ENCODE measurements at regions not wholly inside any gene's neighbourhood (a gene's known extent, or its start where the extent isn't known, plus 50 kb on each side); places are given as distances from the start of the nearest gene placed in this dataset.
"Not testable (repeated sequence)": the region's sequence is repeated elsewhere in the genome, so short reads cannot be mapped to it uniquely, and the experiment has no call there.

DNA sequence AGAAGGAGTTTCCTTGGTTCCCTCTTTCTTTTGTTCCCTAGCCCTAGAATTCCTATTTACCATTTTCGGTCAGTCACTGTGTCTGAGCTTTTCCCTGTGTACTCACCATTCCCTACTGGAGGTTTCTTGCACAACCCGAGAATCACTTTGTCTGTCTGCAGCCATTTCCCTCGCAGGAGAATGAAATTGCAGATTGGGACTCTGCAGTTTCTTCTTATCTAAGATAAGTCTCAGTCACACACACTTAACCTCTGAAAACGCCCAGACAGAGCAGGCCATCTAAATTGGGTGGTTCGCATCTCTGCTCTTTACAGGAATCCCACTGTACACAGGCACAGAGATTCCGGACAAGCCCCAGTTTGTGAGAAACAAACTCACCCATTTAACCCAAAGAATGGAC lies 58.6 kb upstream of the CNTNAP2 start:
- no peak for DNase-seq (ENCODE audit: low read depth)

DNA sequence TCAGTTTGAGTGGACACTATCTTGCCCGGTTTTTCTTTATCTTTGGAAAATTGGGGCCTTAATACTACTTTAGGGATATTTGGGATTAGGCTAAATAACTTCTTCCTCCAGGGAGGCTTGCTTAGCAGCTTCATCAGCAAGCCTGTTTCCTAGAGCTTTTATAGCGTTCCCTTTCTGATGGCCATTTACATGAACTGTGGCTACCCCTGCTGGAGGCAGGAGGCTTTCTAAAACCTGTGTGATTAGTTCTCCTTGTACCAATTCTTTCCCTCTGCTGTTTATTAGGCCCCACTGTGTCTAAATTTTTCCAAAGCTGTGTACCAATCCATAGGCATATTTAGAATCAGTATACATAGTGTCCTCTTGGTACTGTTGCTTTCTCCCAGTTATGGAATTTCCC lies 61.7 kb upstream of the CNTNAP2 start:
- no peak for DNase-seq (ENCODE audit: low read depth)

DNA sequence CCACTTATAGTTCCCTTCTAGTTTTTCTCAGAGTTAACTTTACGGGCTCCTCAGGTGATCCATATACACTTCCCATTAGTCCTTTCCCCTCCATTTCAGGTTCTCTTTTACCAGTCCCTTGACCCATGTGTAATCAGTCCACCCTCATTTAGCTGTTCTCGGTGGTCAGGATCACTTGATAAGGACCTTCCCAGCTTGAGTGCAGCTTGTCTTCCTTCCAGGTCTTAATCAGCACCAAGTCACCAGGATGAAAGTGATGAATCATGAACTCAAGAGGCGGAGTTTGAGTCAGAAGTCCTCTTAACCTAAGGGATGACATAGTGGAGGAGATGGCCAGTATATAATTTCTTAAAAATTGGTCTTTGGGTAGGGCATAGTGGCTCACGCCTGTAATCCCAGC lies 63.1 kb upstream of the CNTNAP2 start:
- DNase-seq (ENCODE audit: low read depth) = no peak

DNA sequence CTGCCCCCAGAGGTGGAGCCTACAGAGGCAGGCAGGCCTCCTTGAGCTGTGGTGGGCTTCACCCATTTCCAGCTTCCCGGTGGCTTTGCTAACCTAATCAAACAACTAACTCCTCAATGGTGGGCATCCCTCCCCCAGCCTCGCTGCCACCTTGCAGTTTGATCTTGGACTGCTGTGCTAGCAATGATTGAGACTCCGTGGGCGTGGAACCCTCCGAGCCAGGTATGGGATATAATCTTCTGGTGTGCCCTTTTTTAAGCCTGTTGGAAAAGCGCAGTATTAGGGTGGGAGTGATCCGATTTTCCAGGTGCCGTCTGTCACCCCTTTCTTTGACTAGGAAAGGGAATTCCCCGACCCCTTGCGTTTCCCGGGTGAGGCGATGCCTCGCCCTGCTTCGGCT lies 73.3 kb upstream of the CNTNAP2 start:
- DNase-seq (ENCODE audit: low read depth) = not testable (repeated sequence)

DNA sequence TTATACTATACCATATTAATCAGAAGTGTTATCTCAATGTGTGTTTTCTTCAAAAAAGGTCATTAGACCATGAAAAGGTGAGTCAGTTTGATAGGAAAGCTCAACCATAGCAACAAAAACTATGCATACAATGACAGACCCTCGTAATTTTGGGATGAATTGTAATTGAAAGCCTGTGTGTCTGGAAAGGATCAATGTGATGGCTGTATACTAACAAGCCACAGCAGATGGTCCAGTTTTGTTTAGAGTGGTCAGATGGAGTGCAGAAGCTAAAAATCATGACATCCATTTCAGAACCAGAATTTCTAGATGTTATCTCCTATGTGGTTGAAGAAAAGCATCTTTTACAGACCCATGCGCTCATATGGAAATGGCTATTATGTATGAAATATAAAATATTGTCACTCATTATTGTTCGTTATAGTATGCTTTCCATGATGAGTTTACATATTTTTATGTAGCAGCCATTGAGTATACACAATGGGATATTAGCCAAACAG lies 88.3 kb upstream of the CNTNAP2 start:
- DNase-seq (ENCODE audit: low read depth) = no peak

DNA sequence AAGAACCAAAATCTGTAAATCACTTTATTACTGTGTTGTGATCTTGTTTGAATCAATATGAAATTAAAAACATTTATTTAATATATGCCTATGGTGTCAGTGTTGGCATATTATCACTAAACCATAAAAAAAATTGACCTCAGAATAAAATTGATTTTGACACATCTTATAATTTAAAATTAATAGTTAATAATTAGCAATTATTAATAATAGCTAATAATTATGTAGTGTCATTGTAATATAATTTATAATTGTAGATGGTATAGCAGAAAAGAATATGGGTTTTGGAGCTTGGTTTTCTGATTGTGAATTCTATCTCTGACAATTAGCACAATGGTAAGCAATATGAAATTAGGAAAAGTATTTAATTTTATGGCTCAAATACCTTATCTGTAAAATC lies 89.4 kb upstream of the CNTNAP2 start:
- DNase-seq (ENCODE audit: low read depth) = no peak

DNA sequence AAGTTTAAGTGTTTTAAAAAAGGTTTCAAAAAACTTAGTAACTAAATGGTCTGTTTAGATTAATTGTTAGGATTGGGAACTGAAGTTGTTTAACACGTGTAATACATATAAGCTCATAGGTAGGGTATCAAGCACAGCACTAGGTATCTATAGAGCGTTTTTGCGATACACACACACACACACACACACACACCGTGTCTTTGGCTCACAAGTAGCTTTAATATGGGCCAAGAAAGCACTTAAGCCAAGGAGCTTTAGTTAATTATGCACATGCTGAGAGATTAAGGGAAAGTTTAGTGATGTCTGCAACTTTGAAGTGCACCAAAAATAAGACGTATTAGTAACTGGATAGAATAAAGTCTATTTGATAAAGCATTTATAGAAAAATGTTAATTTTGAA lies 93.8 kb upstream of the CNTNAP2 start:
- DNase-seq (ENCODE audit: low read depth) = no peak

DNA sequence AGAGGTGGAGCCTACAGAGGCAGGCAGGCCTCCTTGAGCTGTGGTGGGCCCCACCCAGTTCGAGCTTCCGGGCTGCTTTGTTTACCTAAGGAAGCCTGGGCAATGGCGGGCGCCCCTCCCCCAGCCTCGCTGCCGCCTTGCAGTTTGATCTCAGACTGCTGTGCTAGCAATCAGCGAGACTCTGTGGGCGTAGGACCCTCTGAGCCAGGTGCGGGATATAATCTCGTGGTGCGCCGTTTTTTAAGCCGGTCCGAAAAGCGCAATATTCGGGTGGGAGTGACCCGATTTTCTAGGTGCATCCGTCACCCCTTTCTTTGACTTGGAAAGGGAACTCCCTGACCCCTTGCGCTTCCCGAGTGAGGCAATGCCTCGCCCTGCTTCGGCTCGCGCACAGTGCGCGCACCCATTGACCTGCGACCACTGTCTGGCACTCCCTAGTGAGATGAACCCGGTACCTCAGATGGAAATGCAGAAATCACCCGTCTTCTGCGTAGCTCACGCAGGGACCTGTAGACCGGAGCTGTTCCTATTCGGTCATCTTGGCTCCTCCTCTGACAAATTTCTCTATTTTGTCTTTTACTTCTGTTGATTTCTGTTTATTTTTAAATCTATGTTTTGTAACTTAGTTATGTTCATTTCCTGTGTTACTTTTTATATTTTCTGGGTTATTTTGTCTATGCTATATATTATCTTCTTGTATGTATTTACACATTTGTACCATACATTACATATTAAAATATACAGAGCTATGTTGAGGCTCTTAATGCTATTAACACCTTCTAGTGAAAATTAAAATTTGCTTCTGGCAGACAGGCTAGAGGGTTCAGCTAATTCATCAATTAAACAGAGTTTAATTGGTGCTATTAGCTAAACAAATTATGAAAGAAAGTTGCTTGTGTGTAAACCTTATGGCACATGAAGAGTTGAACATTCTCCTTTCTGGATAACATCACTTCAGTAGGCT lies 97.3 kb upstream of the CNTNAP2 start:
- DNase-seq (ENCODE audit: low read depth) = not testable (repeated sequence)

DNA sequence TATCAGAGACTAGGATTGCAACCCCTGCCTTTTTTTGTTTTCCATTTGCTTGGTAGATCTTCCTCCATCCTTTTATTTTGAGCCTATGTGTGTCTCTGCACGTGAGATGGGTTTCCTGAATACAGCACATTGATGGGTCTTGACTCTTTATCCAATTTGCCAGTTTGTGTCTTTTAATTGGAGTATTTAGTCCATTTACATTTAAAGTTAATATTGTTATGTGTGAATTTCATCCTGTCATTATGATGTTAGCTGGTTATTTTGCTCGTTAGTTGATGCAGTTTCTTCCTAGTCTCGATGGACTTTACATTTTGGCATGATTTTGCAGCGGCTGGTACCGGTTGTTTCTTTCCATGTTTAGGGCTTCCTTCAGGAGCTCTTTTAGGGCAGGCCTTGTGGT lies 99.2 kb upstream of the CNTNAP2 start:
- DNase-seq (ENCODE audit: low read depth) = not testable (repeated sequence)

DNA sequence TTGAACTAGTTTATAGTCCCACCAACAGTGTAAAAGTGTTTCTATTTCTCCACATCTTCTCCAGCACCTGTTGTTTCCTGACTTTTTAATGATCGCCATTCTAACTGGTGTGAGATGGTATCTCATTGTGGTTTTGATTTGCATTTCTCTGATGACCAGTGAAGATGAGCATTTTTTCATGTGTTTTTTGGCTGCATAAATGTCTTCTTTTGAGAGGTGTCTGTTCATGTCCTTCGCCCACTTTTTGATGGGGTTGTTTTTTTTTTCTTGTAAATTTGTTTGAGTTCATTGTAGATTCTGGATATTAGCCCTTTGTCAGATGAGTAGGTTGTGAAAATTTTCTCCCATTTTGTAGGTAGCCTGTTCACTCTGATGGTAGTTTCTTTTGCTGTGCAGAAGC lies 102.4 kb upstream of the CNTNAP2 start:
- DNase-seq (ENCODE audit: low read depth) = not testable (repeated sequence)

DNA sequence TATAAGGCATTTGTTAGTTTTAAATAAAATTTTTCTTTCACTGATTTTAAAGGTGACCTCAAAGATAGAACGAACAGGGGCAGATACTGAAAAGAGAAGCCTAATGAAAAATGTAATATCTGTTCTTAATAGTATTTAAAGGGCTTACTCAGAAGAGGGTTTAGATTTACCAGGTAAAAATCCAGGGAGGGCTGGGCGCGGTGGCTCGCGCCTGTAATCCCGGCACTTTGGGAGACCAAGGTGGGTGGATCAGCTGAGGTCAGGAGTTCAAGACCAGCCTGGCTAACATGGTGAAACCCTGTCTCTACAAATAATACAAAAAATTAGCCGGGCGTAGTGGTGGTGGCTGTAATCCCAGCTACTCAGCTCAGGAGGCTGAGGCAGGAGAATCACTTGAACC lies 108.3 kb upstream of the CNTNAP2 start:
- no peak for DNase-seq (ENCODE audit: low read depth)

DNA sequence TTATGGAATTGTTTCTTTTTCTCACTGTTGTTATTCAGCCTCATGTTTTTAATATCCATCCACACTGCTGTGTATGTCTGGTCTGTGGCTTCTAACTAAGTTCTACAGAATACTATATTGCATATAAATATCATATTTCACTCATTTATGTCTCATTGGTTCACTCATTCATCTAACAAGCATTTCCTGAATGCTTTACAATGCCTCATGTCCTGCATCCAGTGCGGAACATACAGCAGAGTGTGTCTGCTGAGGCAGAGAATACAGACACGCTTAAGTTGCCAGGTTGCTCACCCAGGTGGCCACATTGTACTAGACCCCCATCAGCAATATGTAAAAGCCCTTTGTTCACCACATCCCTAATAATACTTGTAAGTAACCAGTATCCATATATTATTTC lies 111.8 kb upstream of the CNTNAP2 start:
- no peak for DNase-seq (ENCODE audit: low read depth)

DNA sequence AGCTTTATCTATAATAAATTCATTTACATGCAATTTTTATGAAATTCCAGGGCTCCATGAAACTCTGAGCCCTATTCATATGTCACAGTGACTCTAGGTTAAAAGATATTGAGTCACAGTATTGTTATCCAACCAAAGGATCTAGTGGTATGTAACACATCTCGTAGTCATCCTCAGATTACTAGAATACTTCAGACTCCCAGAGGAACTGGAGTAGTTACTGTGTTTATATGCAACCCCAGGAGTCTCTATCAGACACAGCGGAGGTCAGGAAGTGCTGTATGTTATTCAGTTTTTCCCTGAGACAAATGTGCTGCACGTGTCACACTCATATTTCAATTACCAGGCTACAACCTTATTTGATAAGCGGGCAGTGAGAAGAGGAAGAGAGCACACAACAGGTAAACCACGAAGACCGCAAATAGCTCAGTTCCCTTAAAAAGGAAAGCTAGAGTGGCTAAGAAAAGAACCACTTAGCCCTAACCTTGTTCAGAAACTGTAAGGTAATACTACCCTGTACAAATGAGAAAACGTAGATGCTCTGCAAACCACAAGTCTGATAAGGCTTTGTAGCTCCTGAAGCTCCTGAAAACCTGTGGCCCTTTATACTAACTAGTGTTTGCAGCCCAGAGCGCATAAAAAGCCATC lies 114.0 kb upstream of the CNTNAP2 start:
- DNase-seq (ENCODE audit: low read depth) = no peak

DNA sequence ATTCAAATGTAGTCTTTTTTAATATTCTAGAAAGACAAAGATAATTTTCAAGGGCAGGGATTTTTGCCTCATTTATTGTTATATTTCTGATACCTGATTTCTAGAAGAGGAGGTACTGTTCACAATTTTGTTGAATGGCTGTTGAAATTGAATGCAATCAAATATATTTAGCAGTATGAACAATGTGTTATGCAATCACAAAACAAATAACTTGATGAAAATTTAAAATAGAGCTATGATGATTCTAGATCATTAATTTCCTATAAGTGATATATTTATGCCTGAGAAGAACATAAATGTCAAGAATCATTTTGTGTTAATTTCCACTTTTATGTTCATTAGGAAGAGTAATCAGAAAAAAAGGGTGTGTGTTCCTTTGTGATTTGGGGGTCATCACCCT lies 114.6 kb upstream of the CNTNAP2 start:
- no peak for DNase-seq (ENCODE audit: low read depth)

DNA sequence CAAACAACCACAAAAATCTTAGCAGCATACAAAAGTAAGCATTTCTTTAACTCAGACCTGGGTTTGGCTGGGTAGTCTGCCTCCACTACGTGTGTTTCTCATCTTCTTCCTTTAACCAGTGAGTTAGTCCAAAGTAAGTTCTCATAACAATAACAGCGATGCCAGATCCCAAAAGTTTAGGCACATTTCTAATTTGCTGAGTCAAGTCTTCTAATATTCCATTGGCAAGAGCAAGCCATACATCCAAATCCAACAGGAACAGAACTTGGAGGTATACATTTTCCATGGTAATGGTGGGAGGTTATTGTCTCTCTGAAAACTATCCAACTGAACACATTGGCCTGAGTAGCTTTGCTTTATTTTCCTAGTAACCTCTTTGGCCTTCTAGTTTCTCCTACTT lies 115.7 kb upstream of the CNTNAP2 start:
- DNase-seq (ENCODE audit: low read depth) = no peak

DNA sequence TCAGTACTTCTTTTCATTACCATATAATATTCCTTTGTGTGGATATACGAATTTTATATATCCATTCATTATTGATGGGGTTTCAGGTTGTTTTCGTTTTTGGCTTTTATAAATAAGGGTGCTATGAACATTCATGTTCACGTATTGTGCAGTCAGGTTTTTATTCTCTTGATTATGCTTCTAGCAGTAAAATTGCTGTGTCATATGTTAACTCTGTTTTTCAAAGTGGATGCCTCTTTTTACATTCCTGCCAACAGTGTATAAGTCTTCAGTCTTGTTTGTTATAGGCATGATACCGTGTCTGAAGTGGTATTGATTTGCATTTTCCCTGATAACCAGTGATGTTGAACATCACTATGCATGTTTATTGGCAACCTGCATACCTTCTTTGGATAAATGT lies 127.1 kb upstream of the CNTNAP2 start:
- DNase-seq (ENCODE audit: low read depth) = no peak

DNA sequence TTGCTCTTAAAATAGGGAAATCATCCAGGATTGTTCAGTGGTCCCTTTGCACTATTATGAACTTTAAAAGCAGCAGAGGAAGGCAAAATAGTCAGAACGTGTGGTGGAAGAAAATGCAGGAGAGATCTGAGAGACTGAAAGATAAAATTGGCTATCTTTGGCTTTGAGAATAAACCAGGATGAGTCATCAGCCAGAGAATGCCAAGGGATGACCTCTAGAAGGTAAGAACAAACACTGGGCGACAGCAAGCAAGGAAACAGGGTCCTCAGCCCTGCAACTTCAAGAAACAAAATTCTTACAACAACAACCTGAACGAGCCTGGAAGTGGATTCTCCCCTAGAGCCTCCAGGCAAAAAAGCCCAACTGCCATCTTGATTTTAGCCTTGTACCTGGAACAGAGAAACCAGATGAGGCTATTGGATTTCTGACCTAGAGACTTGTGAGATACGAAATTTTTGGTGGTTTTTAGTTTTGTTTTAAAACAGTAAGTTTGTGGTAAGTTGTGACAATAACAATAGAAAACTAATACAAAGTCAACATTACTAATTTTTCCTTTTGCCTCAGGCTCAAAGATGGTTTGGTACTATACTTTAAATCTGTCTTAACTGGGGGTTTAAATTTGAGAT lies 130.2 kb upstream of the CNTNAP2 start:
- no peak for DNase-seq (ENCODE audit: low read depth)

DNA sequence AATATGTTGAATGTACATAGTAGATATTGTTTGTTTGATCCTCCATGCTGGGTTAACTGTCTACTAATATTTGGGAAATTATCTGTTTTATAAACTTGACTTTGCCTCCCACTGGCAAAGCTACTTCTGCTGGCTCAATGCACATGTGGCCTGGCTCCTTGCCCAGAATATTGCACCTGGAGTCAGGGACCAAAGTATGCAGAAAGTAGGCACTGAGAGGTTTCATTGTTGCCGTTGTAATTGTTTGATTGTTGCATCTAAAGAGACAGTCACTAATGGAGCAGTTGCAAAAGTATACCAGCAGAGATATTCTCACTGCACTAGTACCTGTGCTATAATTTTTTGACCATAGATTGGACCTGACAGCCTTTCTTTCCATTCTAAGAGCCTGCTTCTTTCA lies 137.8 kb upstream of the CNTNAP2 start:
- DNase-seq (ENCODE audit: low read depth) = no peak

DNA sequence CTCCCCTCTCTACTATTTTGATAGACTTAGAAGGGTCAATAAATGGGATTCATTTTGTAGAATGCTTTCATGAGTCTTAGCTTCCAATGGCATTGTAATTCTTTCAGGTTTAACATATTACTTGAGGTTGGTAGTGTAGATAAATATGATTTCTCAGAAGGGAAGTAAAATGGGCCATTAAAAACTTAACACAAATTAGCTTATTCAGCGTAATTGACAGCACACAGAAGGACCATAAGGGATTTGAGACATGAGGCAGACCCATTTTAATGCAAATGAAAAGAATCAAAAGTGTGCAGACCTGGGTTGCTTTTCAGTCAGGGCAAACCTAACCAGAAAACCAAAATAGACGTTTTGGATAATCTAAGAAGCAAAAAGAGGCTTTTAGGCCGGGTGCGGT lies 156.6 kb upstream of the CNTNAP2 start:
- no peak for DNase-seq (ENCODE audit: low read depth)

DNA sequence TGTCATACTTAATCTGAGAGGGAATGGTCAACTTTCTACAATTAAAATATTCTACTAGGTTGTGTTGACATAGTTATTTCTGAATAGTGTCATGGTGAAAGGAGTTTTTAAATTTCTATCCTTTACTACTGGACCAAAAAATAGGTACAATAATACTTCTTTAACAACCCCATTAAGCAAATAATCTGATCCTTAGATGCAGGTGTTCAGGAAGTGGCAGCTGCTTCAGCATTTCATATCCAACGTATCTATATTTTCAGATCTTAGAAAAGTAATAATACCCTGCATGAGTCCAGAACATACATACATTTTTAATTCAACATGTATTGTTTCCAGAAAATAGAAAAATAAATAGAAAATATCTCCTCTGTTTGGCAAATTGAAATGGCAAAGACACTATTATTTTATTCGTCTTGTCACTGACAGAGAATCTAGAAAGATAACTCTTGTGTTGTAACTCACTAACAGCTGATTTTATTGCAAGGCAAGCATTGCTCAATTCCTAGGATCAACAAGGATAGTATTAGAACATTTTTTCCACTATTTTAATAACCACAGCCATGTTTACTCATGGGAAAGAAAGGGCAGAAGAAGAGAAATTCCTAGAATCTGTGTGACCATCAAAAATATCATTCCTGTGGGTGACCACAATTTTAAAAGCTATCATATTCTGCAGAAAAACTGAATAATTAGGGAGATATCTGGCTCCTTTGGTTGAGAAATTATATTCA lies 159.3 kb upstream of the CNTNAP2 start:
- DNase-seq (ENCODE audit: low read depth) = no peak

DNA sequence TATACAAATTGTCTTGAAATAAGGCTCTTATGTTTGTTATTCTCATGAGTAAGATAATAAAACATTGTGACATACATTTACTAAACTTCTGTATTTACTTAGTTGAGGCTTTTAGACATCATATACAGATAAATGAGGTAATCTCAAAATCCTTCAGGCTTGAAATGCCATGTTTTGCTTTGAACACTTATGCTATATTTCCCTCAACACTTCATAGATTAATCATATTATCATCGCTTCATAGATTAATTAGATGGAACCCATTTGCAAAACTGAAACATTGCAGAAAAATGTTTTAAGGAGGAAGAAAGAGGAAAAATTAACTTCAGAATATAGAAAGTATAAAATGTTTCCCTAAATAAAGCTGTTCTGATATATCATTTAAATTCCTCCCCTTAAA lies 165.0 kb upstream of the CNTNAP2 start:
- DNase-seq (ENCODE audit: low read depth) = no peak

DNA sequence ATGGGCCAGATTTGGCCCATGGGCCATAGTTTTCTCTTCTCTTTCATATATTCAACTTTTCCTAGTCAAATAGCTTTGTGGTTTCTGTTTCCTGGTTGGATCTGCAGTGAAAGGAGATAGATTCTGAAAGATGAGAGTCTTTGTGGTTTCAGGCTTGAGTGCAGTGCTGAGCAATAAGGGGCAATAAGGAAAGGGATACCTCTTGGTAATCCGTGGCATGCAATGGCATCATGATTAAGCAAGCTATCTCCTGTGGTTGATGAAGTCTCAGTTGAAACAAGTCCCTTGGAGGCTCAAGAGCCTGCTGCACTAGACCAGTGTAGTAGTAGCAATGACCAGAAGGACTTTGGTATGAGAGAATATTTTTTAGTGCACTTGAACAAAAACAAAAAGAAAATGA lies 187.7 kb upstream of the CNTNAP2 start:
- DNase-seq (ENCODE audit: low read depth) = no peak

Data from forelimb muscle (tissue), 1 donor.